A673 (cell line): ENCODE measurements at regions not wholly inside any gene's neighbourhood (a gene's known extent, or its start where the extent isn't known, plus 50 kb on each side); places are given as distances from the start of the nearest gene placed in this dataset.

Source experiments
- CTCF ChIP-seq: fragments of 300-800, 200-600 bp; sonication (generic); conservative IDR thresholded peaks from 2 replicates; pipeline ENCODE4 v1.5.1; 2017; ENCODE audit warnings: low read depth, mild to moderate bottlenecking, antibody characterized with exemption, low read length, moderate library complexity, mixed read lengths
- EZH2 ChIP-seq: fragments of 200-600 bp; sonication (generic); IDR thresholded peaks from 2 replicates; pipeline ENCODE4 v1.6.1; 2017; ENCODE audit warnings: borderline replicate concordance, low read depth, mild to moderate bottlenecking, mixed read lengths, antibody characterized with exemption, low read length; ENCODE audit not compliant: poor library complexity, severe bottlenecking

- TF ChIP-seq CTCF: no peak
- no peak for TF ChIP-seq EZH2
These were observed 918.7 kb downstream of the CDH11 start for GRCh38 chr16:64203126-64203525.
